Ishikawa (cell line): ENCODE measurements at regions not wholly inside any gene's neighbourhood (a gene's known extent, or its start where the extent isn't known, plus 50 kb on each side); places are given as distances from the start of the nearest gene placed in this dataset.

Experiments
- CEBPB ChIP-seq: IDR thresholded peaks from 2 replicates; pipeline ENCODE4 v1.6.1; 2012
- CREB1 ChIP-seq: IDR thresholded peaks from 2 replicates; pipeline ENCODE4 v1.6.1; 2012; ENCODE audit warnings: low read depth
- EGR1 ChIP-seq: IDR thresholded peaks from 2 replicates; pipeline ENCODE4 v1.6.1; 2012
- EP300 ChIP-seq: IDR thresholded peaks from 2 replicates; pipeline ENCODE4 v1.6.1; 2012; ENCODE audit warnings: borderline replicate concordance
- FOXM1 ChIP-seq: IDR thresholded peaks from 2 replicates; pipeline ENCODE4 v1.6.1; 2012; ENCODE audit warnings: low read depth, borderline replicate concordance
- MAX ChIP-seq: IDR thresholded peaks from 2 replicates; pipeline ENCODE4 v1.6.1; 2012
- NFIC ChIP-seq: IDR thresholded peaks from 2 replicates; pipeline ENCODE4 v1.6.1; 2012
- RAD21 ChIP-seq: IDR thresholded peaks from 2 replicates; pipeline ENCODE4 v1.6.1; 2012; ENCODE audit warnings: low read depth
- REST ChIP-seq: IDR thresholded peaks from 2 replicates; pipeline ENCODE4 v1.6.1; 2012; ENCODE audit warnings: low read depth, mild to moderate bottlenecking
- TAF1 ChIP-seq: IDR thresholded peaks from 2 replicates; pipeline ENCODE4 v1.6.1; 2012; ENCODE audit warnings: low read depth, mild to moderate bottlenecking
- TCF12 ChIP-seq: IDR thresholded peaks from 2 replicates; pipeline ENCODE4 v1.6.1; 2012; ENCODE audit warnings: low read depth
- TEAD4 ChIP-seq: IDR thresholded peaks from 2 replicates; pipeline ENCODE4 v1.6.1; 2012
- USF1 ChIP-seq: IDR thresholded peaks from 2 replicates; pipeline ENCODE4 v1.6.1; 2012
- YY1 ChIP-seq: IDR thresholded peaks from 2 replicates; pipeline ENCODE4 v1.6.1; 2012; ENCODE audit warnings: low read depth
- ZBTB7A ChIP-seq: IDR thresholded peaks from 2 replicates; pipeline ENCODE4 v1.6.1; 2012; ENCODE audit warnings: low read depth

GRCh38 chr10:52578871-52579405 lies 193.6 kb downstream of the MBL2 start:
- TF ChIP-seq MAX (no peak), NFIC (no peak), EGR1 (no peak), TEAD4 (no peak), CEBPB (no peak), FOXM1 (no peak), REST (no peak), CREB1 (no peak), EP300 (no peak), TCF12 (no peak), ZBTB7A (no peak), USF1 (no peak), YY1 (no peak), TAF1 (no peak), RAD21 (no peak)

- TF ChIP-seq TEAD4 (no peak), NFIC (no peak), YY1 (no peak), EGR1 (no peak), TAF1 (no peak), CREB1 (no peak), EP300 (no peak), ZBTB7A (no peak), RAD21 (no peak), CEBPB (no peak), USF1 (no peak), TCF12 (no peak), REST (no peak), FOXM1 (no peak), MAX (no peak)
Observed at GRCh38 chr10:52583336-52583735, 189.2 kb downstream of the MBL2 start.

- TF ChIP-seq MAX (no peak), ZBTB7A (no peak), CREB1 (no peak), TAF1 (no peak), CEBPB (no peak), REST (no peak), TEAD4 (no peak), RAD21 (no peak)
Observed at GRCh38 chr10:52586710-52587109, 185.9 kb downstream of the MBL2 start.

GRCh38 chr10:52597189-52597863 lies 175.3 kb downstream of the MBL2 start:
- TF ChIP-seq CREB1 (no peak), EP300 (no peak), TEAD4 (no peak), RAD21 (no peak), USF1 (no peak), YY1 (no peak), REST (no peak), CEBPB (no peak), TCF12 (no peak), ZBTB7A (no peak)
